Left ventricle myocardium inferior (tissue), 1 donor: ENCODE measurements at regions not wholly inside any gene's neighbourhood (a gene's known extent, or its start where the extent isn't known, plus 50 kb on each side); places are given as distances from the start of the nearest gene placed in this dataset.

Experiments
- DNase-seq: peaks from one replicate; pipeline ENCODE4 v3.0.0-alpha.2; 2020
- H3K27ac ChIP-seq: fragments of 200-600 bp; replicated peaks from 2 replicates; pipeline ENCODE4 v1.8.0; 2021
- H3K27me3 ChIP-seq: fragments of 200-600 bp; 2 replicates; pipeline ENCODE4 v1.8.0; 2021; ENCODE audit warnings: low read depth
- H3K36me3 ChIP-seq: fragments of 200-600 bp; 2 replicates; pipeline ENCODE4 v1.8.0; 2021
- H3K4me1 ChIP-seq: fragments of 200-600 bp; 2 replicates; pipeline ENCODE4 v1.8.0; 2021
- H3K4me3 ChIP-seq: fragments of 200-600 bp; 2 replicates; pipeline ENCODE4 v1.8.0; 2021; ENCODE audit warnings: mild to moderate bottlenecking, moderate library complexity
- H3K9me3 ChIP-seq: fragments of 200-600 bp; replicated peaks from 2 replicates; pipeline ENCODE4 v1.8.0; 2021
- intact Hi-C: fragments of 100-400 bp; cut with micrococcal nuclease; formaldehyde crosslinking; loops from one replicate; pipeline ENCODE4 v1.11.0; 2022
- TF ChIP-seq, protein P1 (sequence below): fragments of 200-600 bp; IDR thresholded peaks from 2 replicates; pipeline ENCODE4 v1.8.0; 2021; ENCODE audit warnings: antibody characterized with exemption, mild to moderate bottlenecking, borderline replicate concordance
- donor health status: DM: no; HTN: yes; CAD: no; lungs with severe emphysema.

- H3K27me3 ChIP-seq = no peaks in the 10 kb centered on the region
These were observed 85.5 kb downstream of the APIP start for GRCh38 chr11:34830648-34831047.

DNA sequence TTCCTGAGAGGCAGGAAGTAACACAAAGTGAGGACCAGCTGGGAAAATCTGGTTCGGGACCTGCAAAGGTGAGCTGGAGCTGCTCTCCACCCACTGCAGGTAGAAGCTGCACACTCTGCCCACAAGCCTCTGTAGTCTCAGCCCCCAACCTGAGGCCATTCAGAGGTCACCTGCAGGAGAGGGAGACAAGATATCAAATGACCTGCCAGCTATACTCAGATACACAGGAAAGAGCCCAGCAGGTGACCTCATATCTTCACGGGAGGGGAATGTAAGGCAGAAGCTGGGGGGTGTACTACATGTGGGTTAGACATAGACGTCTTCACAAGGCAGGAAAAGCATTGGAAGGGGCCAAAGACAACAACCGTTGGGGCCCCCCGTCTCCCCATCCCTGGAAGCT, 86.1 kb downstream of the APIP start:
- no peak overlapping the region for H3K4me3 ChIP-seq
- H3K27me3 ChIP-seq = no peaks in the 10 kb centered on the region
- H3K27ac ChIP-seq = no peak overlapping the region
- DNase-seq = no peak
- peaks cover 5% of the 10 kb centered on the region for H3K4me1 ChIP-seq
- H3K36me3 ChIP-seq = no peaks in the 10 kb centered on the region
- peaks cover 4% of the 10 kb centered on the region for H3K9me3 ChIP-seq
- intact Hi-C loops = no loop called here
- TF ChIP-seq, protein P1, sequence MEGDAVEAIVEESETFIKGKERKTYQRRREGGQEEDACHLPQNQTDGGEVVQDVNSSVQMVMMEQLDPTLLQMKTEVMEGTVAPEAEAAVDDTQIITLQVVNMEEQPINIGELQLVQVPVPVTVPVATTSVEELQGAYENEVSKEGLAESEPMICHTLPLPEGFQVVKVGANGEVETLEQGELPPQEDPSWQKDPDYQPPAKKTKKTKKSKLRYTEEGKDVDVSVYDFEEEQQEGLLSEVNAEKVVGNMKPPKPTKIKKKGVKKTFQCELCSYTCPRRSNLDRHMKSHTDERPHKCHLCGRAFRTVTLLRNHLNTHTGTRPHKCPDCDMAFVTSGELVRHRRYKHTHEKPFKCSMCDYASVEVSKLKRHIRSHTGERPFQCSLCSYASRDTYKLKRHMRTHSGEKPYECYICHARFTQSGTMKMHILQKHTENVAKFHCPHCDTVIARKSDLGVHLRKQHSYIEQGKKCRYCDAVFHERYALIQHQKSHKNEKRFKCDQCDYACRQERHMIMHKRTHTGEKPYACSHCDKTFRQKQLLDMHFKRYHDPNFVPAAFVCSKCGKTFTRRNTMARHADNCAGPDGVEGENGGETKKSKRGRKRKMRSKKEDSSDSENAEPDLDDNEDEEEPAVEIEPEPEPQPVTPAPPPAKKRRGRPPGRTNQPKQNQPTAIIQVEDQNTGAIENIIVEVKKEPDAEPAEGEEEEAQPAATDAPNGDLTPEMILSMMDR = no peak

More at GRCh38 chr11:34830648-34831047, 85.5 kb downstream of the APIP start:
- Histone ChIP-seq H3K27ac (no peak overlapping the region), H3K9me3 (peaks cover 4% of the 10 kb centered on the region), H3K4me3 (no peak overlapping the region), H3K36me3 (no peaks in the 10 kb centered on the region), H3K4me1 (peaks cover 5% of the 10 kb centered on the region)
- intact Hi-C loops = no loop called here
- peak; percentile 55 for DNase-seq
- TF ChIP-seq, protein P1 = no peak

- no peaks in the 10 kb centered on the region for H3K36me3 ChIP-seq
- no peaks in the 10 kb centered on the region for H3K9me3 ChIP-seq
- no peaks in the 10 kb centered on the region for H3K27me3 ChIP-seq
- no peak overlapping the region for H3K27ac ChIP-seq
- DNase-seq = no peak
- no peak overlapping the region for H3K4me3 ChIP-seq
- TF ChIP-seq, protein P1 = no peak
- intact Hi-C loops = no loop called here
- peaks cover 13% of the 10 kb centered on the region for H3K4me1 ChIP-seq
These were observed 89.0 kb downstream of the APIP start for GRCh38 chr11:34827228-34827627.

DNA sequence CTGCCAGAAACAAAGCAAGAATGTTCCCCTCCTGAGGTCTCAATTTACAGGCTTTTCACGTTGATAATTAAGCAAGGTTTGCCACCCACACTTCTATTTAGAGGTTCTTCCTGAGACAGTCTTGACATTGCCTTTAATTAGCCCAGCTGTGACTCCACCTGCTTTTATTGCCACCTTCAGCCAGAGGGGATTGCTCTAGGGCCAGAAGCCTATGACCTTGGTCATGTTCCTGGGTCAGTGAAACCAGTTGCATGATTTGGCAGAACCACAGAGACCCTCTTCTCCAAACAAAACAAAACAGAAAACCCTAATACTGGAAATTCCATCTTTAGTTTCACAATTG, 89.8 kb downstream of the APIP start:
- TF ChIP-seq, protein P1 = no peak
- Histone ChIP-seq H3K36me3 (no peaks in the 10 kb centered on the region), H3K27ac (no peak overlapping the region), H3K27me3 (no peaks in the 10 kb centered on the region), H3K4me3 (no peak overlapping the region), H3K9me3 (no peaks in the 10 kb centered on the region), H3K4me1 (peaks cover 13% of the 10 kb centered on the region)
- DNase-seq = no peak
- intact Hi-C loops = no loop called here

DNA sequence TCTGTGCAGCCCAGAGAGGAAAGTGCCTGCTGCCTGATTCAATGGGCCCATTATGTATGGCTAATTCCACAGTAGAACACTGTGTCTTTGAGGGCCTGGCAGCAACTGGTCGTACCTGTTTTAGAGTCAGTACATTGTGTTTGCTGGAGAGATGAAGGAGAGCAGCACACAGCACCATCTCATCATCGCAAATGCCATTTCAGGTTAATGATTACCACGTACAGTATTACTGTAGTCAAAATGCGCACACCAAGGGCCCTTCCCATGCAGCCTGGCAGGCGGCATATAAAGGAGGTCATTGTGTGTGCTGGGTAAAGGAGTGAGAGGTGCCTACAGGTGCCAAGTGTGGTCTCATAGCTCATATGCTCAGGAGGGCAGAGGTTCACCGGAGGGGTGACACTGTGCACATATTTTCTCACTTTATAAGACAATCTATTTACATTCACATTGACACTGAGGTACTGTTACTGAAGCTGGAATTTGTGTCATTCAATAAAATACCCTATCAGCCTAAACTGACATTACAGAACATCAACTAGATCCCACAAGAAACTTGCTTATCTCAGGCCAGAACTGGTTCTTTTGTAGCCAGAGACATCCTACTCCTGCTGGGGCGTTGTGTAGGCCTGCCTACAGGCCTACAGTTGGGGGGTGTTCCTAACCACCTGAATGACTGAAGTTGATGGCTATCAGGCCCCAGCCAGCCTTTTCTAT, 90.4 kb downstream of the APIP start:
- DNase-seq = no peak
- H3K27ac ChIP-seq = no peak overlapping the region
- no peaks in the 10 kb centered on the region for H3K27me3 ChIP-seq
- no peaks in the 10 kb centered on the region for H3K36me3 ChIP-seq
- H3K4me3 ChIP-seq = no peak overlapping the region
- H3K4me1 ChIP-seq = peaks cover 13% of the 10 kb centered on the region
- TF ChIP-seq, protein P1 = no peak
- intact Hi-C loops = no loop called here
- H3K9me3 ChIP-seq = no peaks in the 10 kb centered on the region

DNA sequence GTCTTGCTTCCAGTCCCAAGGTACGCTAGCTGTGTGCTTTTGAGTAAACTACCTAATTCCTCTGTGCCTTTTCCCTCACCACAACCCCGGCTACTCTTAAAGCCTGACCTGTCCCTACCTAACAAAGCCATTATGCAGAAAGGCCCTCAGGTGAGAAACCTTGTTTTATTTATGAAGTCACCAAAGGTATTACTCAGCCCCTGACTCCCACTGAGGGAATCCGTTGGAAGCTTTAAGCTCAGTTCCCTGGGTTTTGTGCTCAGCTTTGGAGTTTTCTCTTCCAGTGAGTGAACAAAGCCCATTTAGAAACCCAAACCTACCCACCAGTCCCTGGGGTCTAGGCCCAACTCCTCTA, 90.9 kb downstream of the APIP start:
- Histone ChIP-seq H3K9me3 (no peaks in the 10 kb centered on the region), H3K36me3 (no peaks in the 10 kb centered on the region), H3K4me3 (no peak overlapping the region), H3K27ac (no peak overlapping the region), H3K4me1 (peaks cover 10% of the 10 kb centered on the region), H3K27me3 (no peaks in the 10 kb centered on the region)
- TF ChIP-seq, protein P1 = no peak
- intact Hi-C loops = no loop called here
- no peak for DNase-seq
